ENCODE measurements at regions not wholly inside any gene's neighbourhood (a gene's known extent, or its start where the extent isn't known, plus 50 kb on each side); places are given as distances from the start of the nearest gene placed in this dataset.
A peak's percentile ranks its signal among the peaks of the same experiment; 100 is the strongest.
"Not testable (repeated sequence)": the region's sequence is repeated elsewhere in the genome, so short reads cannot be mapped to it uniquely, and the experiment has no call there.

DNA sequence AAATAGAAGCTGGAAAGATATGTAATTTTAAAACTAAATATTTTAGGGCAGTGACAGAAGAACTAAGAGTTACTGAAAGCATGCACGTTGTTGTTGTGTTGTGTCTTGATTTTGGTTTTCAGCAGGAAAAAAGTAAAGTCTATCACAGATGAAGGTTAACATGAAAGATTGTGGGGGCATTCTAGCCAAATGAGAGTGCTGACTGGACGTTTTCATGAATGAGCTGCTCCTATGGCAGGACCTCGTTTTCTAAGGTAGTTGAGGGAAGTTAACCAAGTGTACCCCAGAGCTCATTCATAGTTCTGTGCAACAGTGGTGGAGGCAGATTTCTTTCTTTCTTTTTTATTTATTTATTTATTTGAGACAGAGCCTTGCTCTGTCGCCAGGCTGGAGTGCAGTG, 194.6 kb upstream of the IRS2 start:
- Histone ChIP-seq H3K79me2 (ENCODE audit: control insufficient read depth, insufficient read depth, low read length) (no peaks in the 10 kb centered on the region), H3K4me1 (ENCODE audit: control insufficient read depth, low read depth, low read length) (no peaks in the 10 kb centered on the region), H2BK5ac (ENCODE audit: low read length) (no peak overlapping the region), H4K5ac (ENCODE audit: low read length) (no peak overlapping the region), H3K36me3 (ENCODE audit: control insufficient read depth, insufficient read depth, low read length) (no peaks in the 10 kb centered on the region), H3K56ac (ENCODE audit: low read length) (no peak overlapping the region), H3K23ac (ENCODE audit: low read length) (no peak overlapping the region), H3K27me3 (ENCODE audit: insufficient read depth, low read length, poor library complexity) (no peaks in the 10 kb centered on the region), H3K4me3 (ENCODE audit: low read length) (no peak overlapping the region), H2BK15ac (replicated peaks; ENCODE audit: low read depth) (no peak overlapping the region), H4K8ac (ENCODE audit: low read depth, low read length) (no peak overlapping the region), H3K9ac (ENCODE audit: low read length) (no peak overlapping the region), H3K27ac (ENCODE audit: low read depth, low read length) (no peak overlapping the region), H3K4ac (ENCODE audit: low read depth, low read length) (no peak overlapping the region), H2BK120ac (ENCODE audit: low read depth, low read length) (no peak overlapping the region), H3K4me2 (ENCODE audit: low read length) (no peak overlapping the region), H2AK5ac (ENCODE audit: low read length) (no peak overlapping the region), H3K79me1 (ENCODE audit: low read length) (no peaks in the 10 kb centered on the region), H3K18ac (ENCODE audit: low read length) (no peak overlapping the region)
- DNase-seq, result no peak
- WGBS (ENCODE audit: extremely low coverage, insufficient coverage, low lambda C conversion rate), result no CpG with 5 or more reads among the region's 4 CpGs

DNA sequence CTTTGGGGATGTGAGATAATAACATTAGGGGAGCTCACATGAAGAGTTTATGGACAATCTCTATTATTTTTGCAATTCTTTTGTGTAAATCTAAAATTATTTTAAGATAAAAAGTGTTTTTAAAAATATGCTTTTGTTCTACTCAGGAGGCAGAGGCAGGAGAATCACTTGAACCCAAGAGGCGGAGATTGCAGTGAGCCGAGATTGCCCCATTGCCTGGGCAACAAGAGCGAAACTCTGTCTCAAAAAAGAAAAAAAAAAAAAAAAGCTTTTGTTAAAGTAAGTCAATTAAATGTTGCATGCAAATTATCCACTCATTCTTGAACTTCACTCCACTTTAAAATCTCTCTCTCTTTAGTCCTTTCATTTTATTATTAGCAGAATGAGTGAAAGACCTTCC, 193.3 kb upstream of the IRS2 start:
- H4K8ac ChIP-seq (ENCODE audit: low read depth, low read length); H4K5ac ChIP-seq (ENCODE audit: low read length); H3K23ac ChIP-seq (ENCODE audit: low read length); H2BK120ac ChIP-seq (ENCODE audit: low read depth, low read length); H3K79me1 ChIP-seq (ENCODE audit: low read length); H3K79me2 ChIP-seq (ENCODE audit: control insufficient read depth, insufficient read depth, low read length); H3K18ac ChIP-seq (ENCODE audit: low read length); H3K36me3 ChIP-seq (ENCODE audit: control insufficient read depth, insufficient read depth, low read length); H3K56ac ChIP-seq (ENCODE audit: low read length); H3K9ac ChIP-seq (ENCODE audit: low read length); H3K4ac ChIP-seq (ENCODE audit: low read depth, low read length); H3K4me2 ChIP-seq (ENCODE audit: low read length); H3K27ac ChIP-seq (ENCODE audit: low read depth, low read length); H2BK15ac ChIP-seq (replicated peaks; ENCODE audit: low read depth); H3K4me3 ChIP-seq (ENCODE audit: low read length); H2AK5ac ChIP-seq (ENCODE audit: low read length); H3K27me3 ChIP-seq (ENCODE audit: insufficient read depth, low read length, poor library complexity); H2BK5ac ChIP-seq (ENCODE audit: low read length); H3K4me1 ChIP-seq (ENCODE audit: control insufficient read depth, low read depth, low read length); DNase-seq: not testable (repeated sequence)
- WGBS (ENCODE audit: extremely low coverage, insufficient coverage, low lambda C conversion rate), result no CpG with 5 or more reads among the region's 3 CpGs

DNA sequence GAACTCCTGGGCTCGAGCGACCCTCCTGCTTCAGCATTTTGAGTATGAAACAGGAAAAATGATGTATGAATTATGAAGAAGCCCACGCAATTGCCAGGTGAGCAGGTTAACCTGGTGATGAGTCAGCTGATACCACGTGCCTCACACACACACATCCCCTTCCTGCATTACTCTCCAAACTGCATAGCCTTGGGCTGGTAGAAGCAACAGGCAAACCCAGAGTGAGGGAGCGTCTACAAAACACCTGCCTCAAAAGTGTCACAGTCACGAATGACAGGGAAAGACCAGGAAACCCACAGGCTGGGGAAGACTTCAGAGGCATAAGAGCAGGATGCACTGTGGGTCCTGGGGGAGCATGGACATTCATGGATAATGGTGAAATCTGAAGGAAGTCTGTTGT, 192.8 kb upstream of the IRS2 start:
- Histone ChIP-seq H3K4me3 (ENCODE audit: low read length) (no peak overlapping the region), H3K4me1 (ENCODE audit: control insufficient read depth, low read depth, low read length) (no peaks in the 10 kb centered on the region), H2BK15ac (replicated peaks; ENCODE audit: low read depth) (no peak overlapping the region), H3K36me3 (ENCODE audit: control insufficient read depth, insufficient read depth, low read length) (no peaks in the 10 kb centered on the region), H3K18ac (ENCODE audit: low read length) (no peak overlapping the region), H2BK120ac (ENCODE audit: low read depth, low read length) (no peak overlapping the region), H2BK5ac (ENCODE audit: low read length) (no peak overlapping the region), H3K79me2 (ENCODE audit: control insufficient read depth, insufficient read depth, low read length) (no peaks in the 10 kb centered on the region), H3K4me2 (ENCODE audit: low read length) (no peak overlapping the region), H3K4ac (ENCODE audit: low read depth, low read length) (no peak overlapping the region), H3K27ac (ENCODE audit: low read depth, low read length) (no peak overlapping the region), H3K9ac (ENCODE audit: low read length) (no peak overlapping the region), H3K27me3 (ENCODE audit: insufficient read depth, low read length, poor library complexity) (no peaks in the 10 kb centered on the region), H2AK5ac (ENCODE audit: low read length) (no peak overlapping the region), H3K56ac (ENCODE audit: low read length) (no peak overlapping the region), H4K8ac (ENCODE audit: low read depth, low read length) (no peak overlapping the region), H4K5ac (ENCODE audit: low read length) (no peak overlapping the region), H3K23ac (ENCODE audit: low read length) (no peak overlapping the region), H3K79me1 (ENCODE audit: low read length) (no peaks in the 10 kb centered on the region)
- peak; percentile 40 for DNase-seq
- WGBS (ENCODE audit: extremely low coverage, insufficient coverage, low lambda C conversion rate), result no CpG with 5 or more reads among the region's 6 CpGs

GRCh38 chr13:109977212-109977968, 191.0 kb upstream of the IRS2 start:
- Histone ChIP-seq H2BK15ac (replicated peaks; ENCODE audit: low read depth) (no peak overlapping the region), H3K9ac (ENCODE audit: low read length) (no peak overlapping the region), H3K4me3 (ENCODE audit: low read length) (no peak overlapping the region), H3K27me3 (ENCODE audit: insufficient read depth, low read length, poor library complexity) (no peaks in the 10 kb centered on the region), H3K27ac (ENCODE audit: low read depth, low read length) (no peak overlapping the region), H3K23ac (ENCODE audit: low read length) (no peak overlapping the region), H3K18ac (ENCODE audit: low read length) (no peak overlapping the region), H2AK5ac (ENCODE audit: low read length) (no peak overlapping the region), H3K36me3 (ENCODE audit: control insufficient read depth, insufficient read depth, low read length) (no peaks in the 10 kb centered on the region), H3K4me2 (ENCODE audit: low read length) (no peak overlapping the region), H2BK120ac (ENCODE audit: low read depth, low read length) (no peak overlapping the region), H4K5ac (ENCODE audit: low read length) (no peak overlapping the region), H3K4ac (ENCODE audit: low read depth, low read length) (no peak overlapping the region), H4K8ac (ENCODE audit: low read depth, low read length) (no peak overlapping the region), H3K56ac (ENCODE audit: low read length) (no peak overlapping the region), H2BK5ac (ENCODE audit: low read length) (no peak overlapping the region), H3K79me2 (ENCODE audit: control insufficient read depth, insufficient read depth, low read length) (no peaks in the 10 kb centered on the region), H3K79me1 (ENCODE audit: low read length) (no peaks in the 10 kb centered on the region), H3K4me1 (ENCODE audit: control insufficient read depth, low read depth, low read length) (no peaks in the 10 kb centered on the region)
- no CpG with 5 or more reads among the region's 11 CpGs for WGBS (ENCODE audit: extremely low coverage, insufficient coverage, low lambda C conversion rate)
- no peak for DNase-seq

DNA sequence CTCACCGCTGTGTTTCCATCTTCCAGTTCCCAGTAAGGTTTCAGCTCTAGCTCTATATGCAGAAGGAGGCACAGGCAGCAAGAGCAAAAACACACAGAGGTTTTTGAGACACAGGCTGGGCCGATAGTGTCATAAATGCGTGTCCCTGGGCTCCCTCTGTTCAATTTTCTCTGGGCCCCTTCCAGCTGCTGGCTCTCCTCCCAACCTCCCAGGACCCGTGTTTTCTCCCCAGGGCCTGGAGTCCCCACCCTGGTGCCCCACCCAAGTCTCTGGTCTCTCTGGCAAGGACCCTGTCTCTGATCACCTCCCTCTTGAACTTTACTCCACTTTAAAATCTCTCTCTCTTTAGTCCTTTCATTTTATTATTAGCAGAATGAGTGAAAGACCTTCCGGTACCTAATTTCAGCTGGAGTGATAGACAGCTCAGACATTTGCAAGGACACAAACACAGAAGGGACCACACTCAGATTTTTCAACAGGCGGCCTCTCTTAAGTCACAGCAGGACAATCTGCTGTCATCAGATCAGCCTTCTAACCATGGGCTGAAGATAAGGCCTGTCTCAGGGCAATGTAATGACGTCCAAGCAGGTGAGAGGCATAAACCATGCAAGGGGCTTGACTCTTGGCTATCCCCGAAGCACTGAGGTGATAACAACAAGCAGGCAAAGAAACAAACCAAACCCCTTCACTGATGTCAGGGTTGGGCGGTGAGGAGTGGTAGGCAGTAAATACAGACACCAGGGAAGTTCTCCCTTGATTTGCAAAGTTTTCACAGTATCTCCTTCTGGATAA, 190.0 kb upstream of the IRS2 start:
- no peaks in the 10 kb centered on the region for H3K27me3 ChIP-seq (ENCODE audit: insufficient read depth, low read length, poor library complexity)

More for the DNA sequence above, 190.0 kb upstream of the IRS2 start:
- H3K23ac ChIP-seq (ENCODE audit: low read length), result no peak overlapping the region
- no peaks in the 10 kb centered on the region for H3K79me1 ChIP-seq (ENCODE audit: low read length)
- WGBS (ENCODE audit: extremely low coverage, insufficient coverage, low lambda C conversion rate), result no CpG with 5 or more reads among the region's 9 CpGs
- no peak overlapping the region for H3K4me2 ChIP-seq (ENCODE audit: low read length)
- H2BK5ac ChIP-seq (ENCODE audit: low read length), result no peak overlapping the region
- no peaks in the 10 kb centered on the region for H3K36me3 ChIP-seq (ENCODE audit: control insufficient read depth, insufficient read depth, low read length)
- H3K4me1 ChIP-seq (ENCODE audit: control insufficient read depth, low read depth, low read length), result no peaks in the 10 kb centered on the region
- no peak overlapping the region for H3K27ac ChIP-seq (ENCODE audit: low read depth, low read length)
- H3K9ac ChIP-seq (ENCODE audit: low read length), result no peak overlapping the region
- no peak overlapping the region for H3K4ac ChIP-seq (ENCODE audit: low read depth, low read length)
- DNase-seq, result peak; percentile 40
- no peak overlapping the region for H4K5ac ChIP-seq (ENCODE audit: low read length)
- H2BK120ac ChIP-seq (ENCODE audit: low read depth, low read length), result no peak overlapping the region
- H3K56ac ChIP-seq (ENCODE audit: low read length), result no peak overlapping the region
- no peak overlapping the region for H3K18ac ChIP-seq (ENCODE audit: low read length)
- H4K8ac ChIP-seq (ENCODE audit: low read depth, low read length), result no peak overlapping the region
- no peak overlapping the region for H2AK5ac ChIP-seq (ENCODE audit: low read length)
- H3K79me2 ChIP-seq (ENCODE audit: control insufficient read depth, insufficient read depth, low read length), result no peaks in the 10 kb centered on the region
- no peak overlapping the region for H2BK15ac ChIP-seq (replicated peaks; ENCODE audit: low read depth)
- no peak overlapping the region for H3K4me3 ChIP-seq (ENCODE audit: low read length)
